Vagina (tissue), 2 donors: ENCODE measurements at regions not wholly inside any gene's neighbourhood (a gene's known extent, or its start where the extent isn't known, plus 50 kb on each side); places are given as distances from the start of the nearest gene placed in this dataset.
A peak's percentile ranks its signal among the peaks of the same experiment; 100 is the strongest.

Experiments used
- DNase-seq, 2 donors: peaks; one replicate each; pipeline ENCODE4 v3.0.0-alpha.2; 2017; ENCODE audit errors: extremely low spot score in 2 of 2
- H3K27ac ChIP-seq: fragments of 200-600 bp; sonication (generic); one replicate; pipeline ENCODE4 v1.5.1; 2019
- H3K27me3 ChIP-seq: fragments of 200-600 bp; sonication (generic); one replicate; pipeline ENCODE4 v1.5.1; 2019
- H3K36me3 ChIP-seq, 2 donors: fragments of 200-600 bp; sonication (generic); one replicate each; pipeline ENCODE4 v1.5.1; 2017 to 2019
- H3K4me1 ChIP-seq: fragments of 200-600 bp; sonication (generic); one replicate; pipeline ENCODE4 v1.5.1; 2019
- H3K4me3 ChIP-seq, 2 donors: fragments of 200-600 bp; sonication (generic); 1 replicate in 1 of 2; 2 replicates in 1 of 2; pipeline ENCODE4 v1.5.1; 2016 to 2019
- H3K9me3 ChIP-seq: fragments of 200-600 bp; sonication (generic); one replicate; pipeline ENCODE4 v1.5.1; 2019
- POLR2A ChIP-seq, 2 donors: fragments of 450-650 bp; IDR thresholded peaks; one replicate each; pipeline ENCODE4 v1.6.1; 2017; ENCODE audit warnings: antibody characterized with exemption in 2 of 2, mild to moderate bottlenecking in 2 of 2, moderate library complexity in 2 of 2
- POLR2AphosphoS5 ChIP-seq, 2 donors: sonication (generic); formaldehyde crosslinking; IDR thresholded peaks; one replicate each; pipeline ENCODE4 v1.9.0; 2017; ENCODE audit warnings: antibody characterized with exemption in 2 of 2, mild to moderate bottlenecking in 2 of 2, low read depth in 1 of 2; ENCODE audit not compliant: insufficient read depth in 1 of 2
- intact Hi-C: fragments of 100-400 bp; cut with DNase I; formaldehyde crosslinking; loops from one replicate; pipeline ENCODE4 v1.15.1; 2023
- TF ChIP-seq, protein P1 (sequence below), 3 experiments: fragments of 450-650 bp in 2 of 3; fragments of 200-600 bp in 1 of 3; sonication (generic) in 1 of 3; IDR thresholded peaks; one replicate each; pipeline ENCODE4 v1.5.1; 2017 to 2019; ENCODE audit warnings: antibody characterized with exemption in 3 of 3, mild to moderate bottlenecking in 2 of 3, moderate library complexity in 2 of 3

DNA sequence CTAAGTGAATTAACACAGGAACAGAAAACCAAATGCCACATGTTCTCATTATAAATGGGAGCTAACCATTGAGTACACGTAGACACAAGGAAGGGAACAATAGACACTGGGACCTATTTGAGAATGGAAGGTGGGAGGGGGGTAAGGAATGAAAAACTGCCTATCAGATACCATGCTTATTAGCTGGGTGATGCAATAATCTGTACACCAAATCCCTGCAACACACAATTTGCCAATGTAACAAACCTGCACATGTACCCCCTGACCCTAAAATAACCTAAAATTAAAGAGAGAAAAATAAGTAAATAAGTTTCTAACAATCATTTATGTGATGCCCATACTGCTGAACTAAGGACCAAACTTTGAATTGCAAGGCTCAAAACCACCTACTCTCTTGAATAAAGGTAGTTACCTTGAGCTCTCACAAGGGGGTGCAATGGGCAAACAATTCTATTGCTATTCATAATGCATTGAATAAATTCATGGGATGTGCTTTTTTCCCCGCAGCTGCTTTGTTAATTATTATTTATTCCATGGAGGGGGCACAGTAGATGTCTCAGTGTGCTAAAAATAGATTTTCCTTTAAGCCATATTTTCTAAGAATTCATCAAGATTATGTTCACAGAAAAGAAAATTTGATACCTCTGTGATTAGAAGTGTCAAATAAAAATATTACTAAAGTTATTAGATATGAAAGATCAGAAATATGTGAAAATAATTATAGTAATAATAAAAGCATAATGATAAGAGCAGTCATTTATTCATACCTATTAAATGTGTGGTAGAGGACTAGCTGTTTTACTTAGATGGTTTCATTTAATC lies 76.2 kb upstream of the PTPN3 start:
- TF ChIP-seq POLR2AphosphoS5 (IDR thresholded peaks at IDR 0.05; ENCODE audit: insufficient read depth in 1 of 2, low read depth in 1 of 2) (no peak), POLR2A (IDR thresholded peaks at IDR 0.05) (no peak)
- TF ChIP-seq, protein P1, sequence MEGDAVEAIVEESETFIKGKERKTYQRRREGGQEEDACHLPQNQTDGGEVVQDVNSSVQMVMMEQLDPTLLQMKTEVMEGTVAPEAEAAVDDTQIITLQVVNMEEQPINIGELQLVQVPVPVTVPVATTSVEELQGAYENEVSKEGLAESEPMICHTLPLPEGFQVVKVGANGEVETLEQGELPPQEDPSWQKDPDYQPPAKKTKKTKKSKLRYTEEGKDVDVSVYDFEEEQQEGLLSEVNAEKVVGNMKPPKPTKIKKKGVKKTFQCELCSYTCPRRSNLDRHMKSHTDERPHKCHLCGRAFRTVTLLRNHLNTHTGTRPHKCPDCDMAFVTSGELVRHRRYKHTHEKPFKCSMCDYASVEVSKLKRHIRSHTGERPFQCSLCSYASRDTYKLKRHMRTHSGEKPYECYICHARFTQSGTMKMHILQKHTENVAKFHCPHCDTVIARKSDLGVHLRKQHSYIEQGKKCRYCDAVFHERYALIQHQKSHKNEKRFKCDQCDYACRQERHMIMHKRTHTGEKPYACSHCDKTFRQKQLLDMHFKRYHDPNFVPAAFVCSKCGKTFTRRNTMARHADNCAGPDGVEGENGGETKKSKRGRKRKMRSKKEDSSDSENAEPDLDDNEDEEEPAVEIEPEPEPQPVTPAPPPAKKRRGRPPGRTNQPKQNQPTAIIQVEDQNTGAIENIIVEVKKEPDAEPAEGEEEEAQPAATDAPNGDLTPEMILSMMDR (IDR thresholded peaks at IDR 0.05): peak; percentile 39 to 56 (median 50)
- H3K9me3 ChIP-seq: no peaks in the 10 kb centered on the region
- H3K27me3 ChIP-seq: no peaks in the 10 kb centered on the region
- intact Hi-C loops: loop anchor here (10.0 kb wide), 2 partner anchors 241 to 641 kb away; no protein-coding TSS in a partner anchor
- no peak overlapping the region for H3K4me3 ChIP-seq
- no peaks in the 10 kb centered on the region for H3K36me3 ChIP-seq
- DNase-seq: no peak
- no peak overlapping the region for H3K27ac ChIP-seq
- no peaks in the 10 kb centered on the region for H3K4me1 ChIP-seq

DNA sequence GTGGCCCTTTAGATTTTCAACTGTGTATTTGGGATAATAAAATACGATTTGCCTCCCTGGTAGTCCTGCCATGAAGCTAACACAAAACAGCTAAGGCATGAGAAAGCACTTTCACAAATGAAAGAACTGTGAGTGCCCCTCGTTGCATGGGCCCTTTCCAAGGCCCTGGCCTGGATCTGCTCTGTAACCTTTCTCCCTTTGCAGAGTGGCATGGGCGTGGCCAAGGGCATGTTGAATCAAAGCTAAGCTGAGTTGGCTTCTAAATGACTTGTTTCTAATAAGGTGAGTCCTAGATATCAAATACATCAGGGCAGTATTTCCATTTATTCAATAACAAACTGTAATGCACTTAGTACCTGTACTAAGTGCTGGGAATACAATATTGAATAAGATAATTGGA lies 78.7 kb upstream of the PTPN3 start:
- TF ChIP-seq, protein P1 (IDR thresholded peaks at IDR 0.05): no peak
- no peak for TF ChIP-seq POLR2AphosphoS5 (IDR thresholded peaks at IDR 0.05; ENCODE audit: insufficient read depth in 1 of 2, low read depth in 1 of 2)
- TF ChIP-seq POLR2A (IDR thresholded peaks at IDR 0.05): no peak
- H3K4me3 ChIP-seq: no peak overlapping the region
- H3K4me1 ChIP-seq: no peaks in the 10 kb centered on the region
- H3K27ac ChIP-seq: no peak overlapping the region
- H3K27me3 ChIP-seq: no peaks in the 10 kb centered on the region
- no peaks in the 10 kb centered on the region for H3K36me3 ChIP-seq
- DNase-seq: no peak
- no peaks in the 10 kb centered on the region for H3K9me3 ChIP-seq
- intact Hi-C loops: loop anchor here (10.0 kb wide), 2 partner anchors 238 to 638 kb away; no protein-coding TSS in a partner anchor

DNA sequence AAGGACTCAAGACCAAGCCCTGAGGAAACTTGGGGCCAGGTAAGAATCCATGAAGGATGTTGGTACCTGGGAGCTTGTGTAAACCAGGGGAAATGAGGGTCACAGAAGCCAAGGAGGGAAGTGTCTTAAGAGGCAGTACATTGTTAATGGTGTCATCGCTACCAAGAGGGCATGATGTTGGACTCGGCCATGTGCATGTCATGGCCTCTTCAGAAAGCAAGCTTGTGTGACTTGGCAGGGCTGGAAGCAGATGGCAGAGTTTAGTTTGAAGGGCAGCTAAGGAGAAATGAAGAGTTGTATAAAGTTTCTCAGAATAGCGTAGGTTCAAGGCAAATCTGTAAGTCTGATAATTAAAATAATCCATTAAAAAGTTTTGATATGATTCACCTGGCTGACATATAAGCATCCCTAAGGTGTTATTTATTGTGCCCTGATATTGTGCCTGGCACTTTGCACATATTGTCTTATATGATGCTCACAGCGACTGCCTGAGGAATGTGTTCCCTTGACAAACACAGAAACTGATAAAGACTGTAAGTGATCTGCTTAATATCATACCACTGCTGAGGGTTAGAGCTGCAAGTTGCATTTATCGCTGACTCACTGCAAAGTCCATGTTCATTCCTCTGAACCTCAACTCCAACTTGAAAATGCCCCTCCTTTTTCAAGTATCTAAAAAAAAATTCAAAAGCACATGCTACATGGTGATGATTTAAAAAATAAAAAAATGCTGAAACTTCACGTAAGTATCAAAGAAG lies 81.3 kb upstream of the PTPN3 start:
- no peak for DNase-seq
- Histone ChIP-seq H3K36me3 (no peaks in the 10 kb centered on the region), H3K27me3 (no peaks in the 10 kb centered on the region), H3K4me1 (no peaks in the 10 kb centered on the region), H3K27ac (no peak overlapping the region), H3K9me3 (no peaks in the 10 kb centered on the region), H3K4me3 (no peak overlapping the region)
- no peak for TF ChIP-seq POLR2A (IDR thresholded peaks at IDR 0.05)
- no peak for TF ChIP-seq POLR2AphosphoS5 (IDR thresholded peaks at IDR 0.05; ENCODE audit: insufficient read depth in 1 of 2, low read depth in 1 of 2)
- TF ChIP-seq, protein P1 (IDR thresholded peaks at IDR 0.05): no peak
- intact Hi-C loops: loop anchor here (10.0 kb wide), 2 partner anchors 235 to 635 kb away; no protein-coding TSS in a partner anchor

DNA sequence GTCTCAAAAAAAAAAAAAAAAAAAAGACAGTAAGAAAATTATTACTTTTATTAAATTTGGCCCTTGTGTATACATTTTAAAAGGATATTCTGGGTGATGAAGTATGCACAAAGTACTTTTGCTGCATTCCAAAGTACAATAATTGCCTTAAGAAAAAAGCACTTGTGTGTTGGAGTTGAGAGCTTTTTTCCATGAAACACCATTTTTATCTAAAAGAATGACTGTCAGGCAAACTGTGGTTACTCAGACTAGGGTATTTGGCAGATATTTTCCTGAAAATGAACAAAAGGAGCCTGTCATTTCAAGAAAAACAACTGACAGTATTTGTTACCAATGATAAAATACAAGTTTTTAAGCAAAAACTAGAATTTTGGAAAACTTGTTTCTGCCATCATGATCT lies 84.3 kb upstream of the PTPN3 start:
- H3K4me1 ChIP-seq: no peaks in the 10 kb centered on the region
- H3K4me3 ChIP-seq: no peak overlapping the region
- H3K36me3 ChIP-seq: no peaks in the 10 kb centered on the region
- no peak overlapping the region for H3K27ac ChIP-seq
- TF ChIP-seq, protein P1 (IDR thresholded peaks at IDR 0.05): no peak
- TF ChIP-seq POLR2AphosphoS5 (IDR thresholded peaks at IDR 0.05; ENCODE audit: insufficient read depth in 1 of 2, low read depth in 1 of 2): no peak
- no peak for TF ChIP-seq POLR2A (IDR thresholded peaks at IDR 0.05)
- no peak for DNase-seq
- no peaks in the 10 kb centered on the region for H3K27me3 ChIP-seq
- H3K9me3 ChIP-seq: no peaks in the 10 kb centered on the region
- intact Hi-C loops: no loop called here
